ENCODE measurements at regions not wholly inside any gene's neighbourhood (a gene's known extent, or its start where the extent isn't known, plus 50 kb on each side); places are given as distances from the start of the nearest gene placed in this dataset.
"Not testable (repeated sequence)": the region's sequence is repeated elsewhere in the genome, so short reads cannot be mapped to it uniquely, and the experiment has no call there.

GRCh38 chr17:45578516-45579455 lies 88.3 kb upstream of the PLEKHM1 start:
- Histone ChIP-seq H3K27me3 (ENCODE audit: control insufficient read depth, insufficient read depth, low read length) (no peaks in the 10 kb centered on the region), H3K9me3 (ENCODE audit: control insufficient read depth, low read depth, low read length) (no peaks in the 10 kb centered on the region), H3K36me3 (ENCODE audit: control insufficient read depth, low read depth, low read length) (peaks cover 14% of the 10 kb centered on the region), H3K9ac (ENCODE audit: low read length) (no peak overlapping the region), H3K4me3 (ENCODE audit: low read length) (no peak overlapping the region), H3K4me1 (ENCODE audit: control insufficient read depth, low read depth, low read length) (peaks cover 19% of the 10 kb centered on the region), H3K27ac (ENCODE audit: low read length) (no peak overlapping the region)

GRCh38 chr17:45579529-45580495 lies 89.3 kb upstream of the PLEKHM1 start:
- H3K9ac ChIP-seq (ENCODE audit: low read length): no peak overlapping the region
- H3K4me1 ChIP-seq (ENCODE audit: control insufficient read depth, low read depth, low read length): peaks cover 19% of the 10 kb centered on the region
- peaks cover 14% of the 10 kb centered on the region for H3K36me3 ChIP-seq (ENCODE audit: control insufficient read depth, low read depth, low read length)
- no peak overlapping the region for H3K27ac ChIP-seq (ENCODE audit: low read length)
- no peak overlapping the region for H3K4me3 ChIP-seq (ENCODE audit: low read length)
- no peaks in the 10 kb centered on the region for H3K27me3 ChIP-seq (ENCODE audit: control insufficient read depth, insufficient read depth, low read length)
- H3K9me3 ChIP-seq (ENCODE audit: control insufficient read depth, low read depth, low read length): no peaks in the 10 kb centered on the region

GRCh38 chr17:45580924-45581323 lies 90.4 kb upstream of the PLEKHM1 start:
- no peak overlapping the region for H3K27ac ChIP-seq (ENCODE audit: low read length)
- no peak overlapping the region for H3K4me3 ChIP-seq (ENCODE audit: low read length)
- H3K36me3 ChIP-seq (ENCODE audit: control insufficient read depth, low read depth, low read length): peaks cover 14% of the 10 kb centered on the region
- H3K4me1 ChIP-seq (ENCODE audit: control insufficient read depth, low read depth, low read length): peaks cover 18% of the 10 kb centered on the region
- no peak overlapping the region for H3K9ac ChIP-seq (ENCODE audit: low read length)
- H3K9me3 ChIP-seq (ENCODE audit: control insufficient read depth, low read depth, low read length): no peaks in the 10 kb centered on the region
- H3K27me3 ChIP-seq (ENCODE audit: control insufficient read depth, insufficient read depth, low read length): no peaks in the 10 kb centered on the region

GRCh38 chr17:45581860-45582259 lies 91.3 kb upstream of the PLEKHM1 start:
- H3K27ac ChIP-seq (ENCODE audit: low read length): no peak overlapping the region
- H3K27me3 ChIP-seq (ENCODE audit: control insufficient read depth, insufficient read depth, low read length): no peaks in the 10 kb centered on the region
- H3K4me1 ChIP-seq (ENCODE audit: control insufficient read depth, low read depth, low read length): peaks cover 20% of the 10 kb centered on the region
- peaks cover 14% of the 10 kb centered on the region for H3K36me3 ChIP-seq (ENCODE audit: control insufficient read depth, low read depth, low read length)
- no peak overlapping the region for H3K9ac ChIP-seq (ENCODE audit: low read length)
- no peaks in the 10 kb centered on the region for H3K9me3 ChIP-seq (ENCODE audit: control insufficient read depth, low read depth, low read length)
- no peak overlapping the region for H3K4me3 ChIP-seq (ENCODE audit: low read length)

GRCh38 chr17:45584092-45585036 lies 93.8 kb upstream of the PLEKHM1 start:
- Histone ChIP-seq H3K9ac (ENCODE audit: low read length) (peak overlapping the region; percentile 91), H3K9me3 (ENCODE audit: control insufficient read depth, low read depth, low read length) (no peaks in the 10 kb centered on the region), H3K4me3 (ENCODE audit: low read length) (peak overlapping the region; percentile 64), H3K27me3 (ENCODE audit: control insufficient read depth, insufficient read depth, low read length) (no peaks in the 10 kb centered on the region), H3K27ac (ENCODE audit: low read length) (peak overlapping the region; percentile 90), H3K36me3 (ENCODE audit: control insufficient read depth, low read depth, low read length) (peaks cover 14% of the 10 kb centered on the region), H3K4me1 (ENCODE audit: control insufficient read depth, low read depth, low read length) (peaks cover 18% of the 10 kb centered on the region)

GRCh38 chr17:45585037-45585733 lies 94.7 kb upstream of the PLEKHM1 start:
- H3K9ac ChIP-seq (ENCODE audit: low read length): peak overlapping the region; percentile 91
- peak overlapping the region; percentile 58 for H3K27ac ChIP-seq (ENCODE audit: low read length)
- not testable (repeated sequence) for H3K9me3 ChIP-seq (ENCODE audit: control insufficient read depth, low read depth, low read length); H3K27me3 ChIP-seq (ENCODE audit: control insufficient read depth, insufficient read depth, low read length); H3K4me1 ChIP-seq (ENCODE audit: control insufficient read depth, low read depth, low read length)
- H3K36me3 ChIP-seq (ENCODE audit: control insufficient read depth, low read depth, low read length): peaks cover 14% of the 10 kb centered on the region
- H3K4me3 ChIP-seq (ENCODE audit: low read length): peak overlapping the region; percentile 64

GRCh38 chr17:45585794-45586650 lies 95.5 kb upstream of the PLEKHM1 start:
- H3K27ac ChIP-seq (ENCODE audit: low read length); H3K27me3 ChIP-seq (ENCODE audit: control insufficient read depth, insufficient read depth, low read length); H3K4me1 ChIP-seq (ENCODE audit: control insufficient read depth, low read depth, low read length); H3K9me3 ChIP-seq (ENCODE audit: control insufficient read depth, low read depth, low read length): not testable (repeated sequence)
- peak overlapping the region; percentile 91 for H3K9ac ChIP-seq (ENCODE audit: low read length)
- peaks cover 10% of the 10 kb centered on the region for H3K36me3 ChIP-seq (ENCODE audit: control insufficient read depth, low read depth, low read length)
- peak overlapping the region; percentile 64 for H3K4me3 ChIP-seq (ENCODE audit: low read length)

- not testable (repeated sequence) for H3K9ac ChIP-seq (ENCODE audit: low read length); H3K36me3 ChIP-seq (ENCODE audit: control insufficient read depth, low read depth, low read length); H3K27me3 ChIP-seq (ENCODE audit: control insufficient read depth, insufficient read depth, low read length); H3K4me1 ChIP-seq (ENCODE audit: control insufficient read depth, low read depth, low read length); H3K27ac ChIP-seq (ENCODE audit: low read length); H3K9me3 ChIP-seq (ENCODE audit: control insufficient read depth, low read depth, low read length)
- peak overlapping the region; percentile 64 for H3K4me3 ChIP-seq (ENCODE audit: low read length)
Measured at GRCh38 chr17:45586651-45586934, 96.1 kb upstream of the PLEKHM1 start.

- not testable (repeated sequence) for H3K4me3 ChIP-seq (ENCODE audit: low read length); H3K9me3 ChIP-seq (ENCODE audit: control insufficient read depth, low read depth, low read length); H3K9ac ChIP-seq (ENCODE audit: low read length); H3K36me3 ChIP-seq (ENCODE audit: control insufficient read depth, low read depth, low read length); H3K4me1 ChIP-seq (ENCODE audit: control insufficient read depth, low read depth, low read length); H3K27ac ChIP-seq (ENCODE audit: low read length); H3K27me3 ChIP-seq (ENCODE audit: control insufficient read depth, insufficient read depth, low read length)
Measured at GRCh38 chr17:45592433-45592923, 102.0 kb upstream of the PLEKHM1 start.

GRCh38 chr17:45596347-45596746 lies 105.8 kb upstream of the PLEKHM1 start:
- H3K4me3 ChIP-seq (ENCODE audit: low read length); H3K9me3 ChIP-seq (ENCODE audit: control insufficient read depth, low read depth, low read length); H3K27me3 ChIP-seq (ENCODE audit: control insufficient read depth, insufficient read depth, low read length); H3K36me3 ChIP-seq (ENCODE audit: control insufficient read depth, low read depth, low read length); H3K27ac ChIP-seq (ENCODE audit: low read length); H3K9ac ChIP-seq (ENCODE audit: low read length); H3K4me1 ChIP-seq (ENCODE audit: control insufficient read depth, low read depth, low read length): not testable (repeated sequence)
